ENCODE measurements at regions not wholly inside any gene's neighbourhood (a gene's known extent, or its start where the extent isn't known, plus 50 kb on each side); places are given as distances from the start of the nearest gene placed in this dataset.

- no peak for DNase-seq (ENCODE audit: low spot score)
- in situ Hi-C loops (cut with HindIII; ENCODE audit: low sequenced_read_pairs), result no loop called here
Measured at GRCh38 chrX:110877326-110877725, 81.7 kb upstream of the CHRDL1 start.

DNA sequence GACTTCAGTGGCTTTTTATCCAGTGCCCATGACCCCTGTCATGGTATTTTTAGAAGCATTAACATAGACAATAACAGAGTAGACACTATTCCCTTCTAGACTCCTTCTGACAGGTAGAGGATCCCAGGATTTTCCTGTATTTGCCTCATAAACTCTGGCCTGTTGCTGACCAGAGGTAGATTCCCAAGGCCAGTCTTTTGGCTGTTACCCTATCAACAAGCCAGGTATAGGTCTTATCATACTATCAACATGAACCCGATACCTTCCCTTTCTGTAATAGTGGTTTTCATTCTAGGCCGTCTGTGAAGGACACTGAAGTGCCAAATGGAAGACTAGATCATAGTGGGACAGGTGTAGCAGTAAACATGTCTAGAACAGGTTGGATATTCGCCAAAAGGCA is 76.2 kb upstream of the CHRDL1 start:
- DNase-seq (ENCODE audit: low spot score), result no peak
- in situ Hi-C loops (cut with HindIII; ENCODE audit: low sequenced_read_pairs), result no loop called here

- DNase-seq (ENCODE audit: low spot score), result no peak
- in situ Hi-C loops (cut with HindIII; ENCODE audit: low sequenced_read_pairs), result no loop called here
Measured at GRCh38 chrX:110866421-110866820, 70.8 kb upstream of the CHRDL1 start.

- in situ Hi-C loops (cut with HindIII; ENCODE audit: low sequenced_read_pairs), result no loop called here
- DNase-seq (ENCODE audit: low spot score), result no peak
Measured at GRCh38 chrX:110863883-110864282, 68.3 kb upstream of the CHRDL1 start.

DNA sequence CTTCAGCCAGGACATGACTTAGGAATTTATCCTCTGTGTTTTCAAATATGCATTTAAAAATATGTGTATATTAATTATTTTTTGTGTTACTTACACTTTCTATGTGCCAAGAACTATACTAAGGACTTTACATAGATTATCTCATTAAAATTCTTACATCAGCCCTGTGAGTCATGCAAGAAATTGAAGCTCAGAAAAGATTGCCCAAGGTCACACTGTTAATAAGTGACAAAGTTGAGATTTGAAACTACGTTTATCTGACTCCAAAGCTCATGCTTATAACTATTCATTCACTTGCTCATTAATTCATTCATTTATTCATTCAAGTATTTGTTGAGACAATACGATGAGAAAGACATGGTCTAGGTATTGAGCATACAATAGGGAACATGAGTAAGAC is 62.9 kb upstream of the CHRDL1 start:
- no peak for DNase-seq (ENCODE audit: low spot score)
- in situ Hi-C loops (cut with HindIII; ENCODE audit: low sequenced_read_pairs), result no loop called here

DNA sequence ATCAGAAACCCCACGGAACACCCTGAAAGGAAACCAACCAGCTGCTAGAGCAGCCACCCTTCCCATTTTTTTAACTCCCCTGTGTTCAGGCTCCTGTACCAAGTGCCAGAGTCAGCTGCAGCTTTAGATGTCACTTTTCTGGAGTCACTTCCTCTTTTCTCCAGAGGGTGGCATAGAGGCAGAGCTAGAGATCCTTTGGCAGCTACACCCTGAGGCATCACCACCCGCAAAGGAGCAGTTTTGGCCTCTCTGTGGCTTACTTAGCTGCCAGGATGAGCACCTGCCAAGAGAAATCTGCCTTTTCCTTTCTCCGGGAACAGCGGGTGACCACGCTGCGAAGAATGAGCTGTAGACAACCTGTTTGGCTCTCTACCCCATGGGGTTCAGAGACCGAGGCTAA is 58.0 kb upstream of the CHRDL1 start:
- DNase-seq (ENCODE audit: low spot score), result peak; percentile 69
- in situ Hi-C loops (cut with HindIII; ENCODE audit: low sequenced_read_pairs), result no loop called here

- in situ Hi-C loops (cut with HindIII; ENCODE audit: low sequenced_read_pairs), result no loop called here
- no peak for DNase-seq (ENCODE audit: low spot score)
Measured at GRCh38 chrX:110852180-110852579, 56.6 kb upstream of the CHRDL1 start.

GRCh38 chrX:110851780-110852179 is 56.2 kb upstream of the CHRDL1 start:
- in situ Hi-C loops (cut with HindIII; ENCODE audit: low sequenced_read_pairs), result no loop called here
- no peak for DNase-seq (ENCODE audit: low spot score)

DNA sequence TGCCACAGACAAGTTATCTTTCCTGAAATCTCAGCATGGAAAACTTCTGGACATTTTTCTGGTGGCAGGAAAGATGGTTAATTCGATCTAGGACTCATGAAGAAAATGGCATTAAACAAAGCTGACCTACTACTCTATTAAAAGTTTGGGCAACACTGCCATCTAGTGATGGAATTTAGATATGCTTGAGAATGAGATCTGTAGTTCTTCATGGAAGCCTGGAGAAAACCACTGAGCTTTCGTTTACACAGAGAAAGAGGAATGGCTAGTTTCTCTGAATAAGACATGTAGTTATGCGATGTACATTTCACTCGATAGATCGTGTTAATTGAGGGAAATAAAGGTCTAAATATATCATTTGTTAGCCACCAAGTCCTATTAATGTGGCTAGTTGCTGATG is 51.7 kb upstream of the CHRDL1 start:
- in situ Hi-C loops (cut with HindIII; ENCODE audit: low sequenced_read_pairs), result no loop called here
- peak; percentile 63 for DNase-seq (ENCODE audit: low spot score)

DNA sequence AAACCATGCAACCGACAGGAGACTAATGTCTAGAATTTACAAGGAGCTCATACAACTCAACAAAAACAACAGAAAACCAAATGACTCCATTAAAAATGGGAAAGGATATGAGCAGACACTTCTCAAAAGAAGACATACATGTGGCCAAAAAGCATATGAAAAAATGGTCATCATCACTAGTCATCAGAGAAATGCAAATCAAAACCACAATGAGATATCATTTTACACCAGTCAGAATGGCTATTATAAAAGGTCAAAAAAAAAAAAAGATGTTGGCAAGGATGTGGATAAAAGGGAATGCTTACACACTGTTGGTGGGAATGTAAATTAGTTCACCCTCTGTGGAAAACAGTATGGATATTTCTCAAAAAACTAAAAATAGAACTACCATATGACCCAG is 50.5 kb upstream of the CHRDL1 start:
- in situ Hi-C loops (cut with HindIII; ENCODE audit: low sequenced_read_pairs), result no loop called here
- no peak for DNase-seq (ENCODE audit: low spot score)

Data from G401 (cell line).